ENCODE measurements at regions not wholly inside any gene's neighbourhood (a gene's known extent, or its start where the extent isn't known, plus 50 kb on each side); places are given as distances from the start of the nearest gene placed in this dataset.

- intact Hi-C loops (cut with DNase I) = no loop called here
- no peak for DNase-seq (ENCODE audit: missing footprints)
- no peak for ATAC-seq
These were observed 113.6 kb downstream of the ZNF518B start for GRCh38 chr4:10343656-10344055.

GRCh38 chr4:10342866-10343265 lies 114.4 kb downstream of the ZNF518B start:
- intact Hi-C loops (cut with DNase I) = no loop called here
- DNase-seq (ENCODE audit: missing footprints) (no peak), ATAC-seq (no peak)

- ATAC-seq (no peak), DNase-seq (ENCODE audit: missing footprints) (no peak)
- intact Hi-C loops (cut with DNase I) = no loop called here
These were observed 120.8 kb downstream of the ZNF518B start for GRCh38 chr4:10336471-10336870.

- intact Hi-C loops (cut with DNase I) = no loop called here
- DNase-seq (ENCODE audit: missing footprints) (no peak), ATAC-seq (no peak)
These were observed 122.2 kb downstream of the ZNF518B start for GRCh38 chr4:10335050-10335449.

- DNase-seq (ENCODE audit: missing footprints) (no peak), ATAC-seq (peak; percentile 65)
- intact Hi-C loops (cut with DNase I) = no loop called here
These were observed 122.7 kb downstream of the ZNF518B start for GRCh38 chr4:10334506-10335028.

- DNase-seq (ENCODE audit: missing footprints) (no peak), ATAC-seq (no peak)
- intact Hi-C loops (cut with DNase I) = no loop called here
These were observed 123.3 kb downstream of the ZNF518B start for GRCh38 chr4:10333942-10334341.

- DNase-seq (ENCODE audit: missing footprints) (no peak), ATAC-seq (no peak)
- intact Hi-C loops (cut with DNase I) = no loop called here
These were observed 131.2 kb downstream of the ZNF518B start for GRCh38 chr4:10326075-10326474.

GRCh38 chr4:10321931-10322330 lies 135.3 kb downstream of the ZNF518B start:
- no peak for ATAC-seq
- intact Hi-C loops (cut with DNase I) = no loop called here
- no peak for DNase-seq (ENCODE audit: missing footprints)

- DNase-seq (ENCODE audit: missing footprints) = no peak
- intact Hi-C loops (cut with DNase I) = no loop called here
- ATAC-seq = no peak
These were observed 137.1 kb downstream of the ZNF518B start for GRCh38 chr4:10320130-10320529.

- ATAC-seq = no peak
- intact Hi-C loops (cut with DNase I) = no loop called here
- DNase-seq (ENCODE audit: missing footprints) = no peak
These were observed 139.9 kb downstream of the ZNF518B start for GRCh38 chr4:10317345-10317744.

- intact Hi-C loops (cut with DNase I) = no loop called here
- ATAC-seq (no peak), DNase-seq (ENCODE audit: missing footprints) (no peak)
These were observed 140.4 kb downstream of the ZNF518B start for GRCh38 chr4:10316851-10317250.

- ATAC-seq (no peak), DNase-seq (ENCODE audit: missing footprints) (no peak)
- intact Hi-C loops (cut with DNase I) = no loop called here
These were observed 141.6 kb downstream of the ZNF518B start for GRCh38 chr4:10315638-10316037.

GRCh38 chr4:10312568-10312967 lies 144.7 kb downstream of the ZNF518B start:
- intact Hi-C loops (cut with DNase I) = no loop called here
- no peak for DNase-seq (ENCODE audit: missing footprints)
- no peak for ATAC-seq

GRCh38 chr4:10311939-10312338 lies 145.3 kb downstream of the ZNF518B start:
- no peak for DNase-seq (ENCODE audit: missing footprints)
- intact Hi-C loops (cut with DNase I) = no loop called here
- no peak for ATAC-seq

GRCh38 chr4:10305816-10306215 lies 151.4 kb downstream of the ZNF518B start:
- no peak for DNase-seq (ENCODE audit: missing footprints)
- intact Hi-C loops (cut with DNase I) = no loop called here
- ATAC-seq = no peak

GRCh38 chr4:10303291-10303690 lies 153.9 kb downstream of the ZNF518B start:
- ATAC-seq = no peak
- intact Hi-C loops (cut with DNase I) = no loop called here

GRCh38 chr4:10302096-10302495 lies 155.1 kb downstream of the ZNF518B start:
- intact Hi-C loops (cut with DNase I) = no loop called here
- DNase-seq (ENCODE audit: missing footprints) (no peak), ATAC-seq (no peak)

More at GRCh38 chr4:10303291-10303690, 153.9 kb downstream of the ZNF518B start:
- DNase-seq (ENCODE audit: missing footprints) = no peak

- intact Hi-C loops (cut with DNase I) = no loop called here
- no peak for ATAC-seq
- no peak for DNase-seq (ENCODE audit: missing footprints)
These were observed 157.6 kb downstream of the ZNF518B start for GRCh38 chr4:10299601-10300000.

GRCh38 chr4:10298681-10299080 lies 158.5 kb downstream of the ZNF518B start:
- no peak for DNase-seq (ENCODE audit: missing footprints)
- intact Hi-C loops (cut with DNase I) = no loop called here
- ATAC-seq = no peak

- intact Hi-C loops (cut with DNase I) = no loop called here
- no peak for DNase-seq (ENCODE audit: missing footprints)
- ATAC-seq = peak; percentile 71
These were observed 160.5 kb downstream of the ZNF518B start for GRCh38 chr4:10296730-10297129.

GRCh38 chr4:10295301-10295700 lies 161.9 kb downstream of the ZNF518B start:
- ATAC-seq = no peak
- intact Hi-C loops (cut with DNase I) = no loop called here

GRCh38 chr4:10289538-10289906 lies 167.7 kb downstream of the ZNF518B start:
- intact Hi-C loops (cut with DNase I) = no loop called here
- DNase-seq (ENCODE audit: missing footprints) (no peak), ATAC-seq (no peak)

More at GRCh38 chr4:10295301-10295700, 161.9 kb downstream of the ZNF518B start:
- no peak for DNase-seq (ENCODE audit: missing footprints)
